ENCODE measurements at regions not wholly inside any gene's neighbourhood (a gene's known extent, or its start where the extent isn't known, plus 50 kb on each side); places are given as distances from the start of the nearest gene placed in this dataset.

GRCh38 chr21:19767546-19767945 lies 1230.7 kb upstream of the NCAM2 start:
- TF ChIP-seq CTCF (IDR thresholded peaks at IDR 0.05; ENCODE audit: insufficient read depth, low read depth, low read length) (no peak), EZH2 (IDR thresholded peaks at IDR 0.05; ENCODE audit: insufficient read depth, low read length) (no peak)

Measured in astrocyte (in vitro differentiated cells and primary cell).